IPS-15b (cell line): ENCODE measurements at regions not wholly inside any gene's neighbourhood (a gene's known extent, or its start where the extent isn't known, plus 50 kb on each side); places are given as distances from the start of the nearest gene placed in this dataset.

Experiments used
- H3K27me3 ChIP-seq: one replicate; pipeline ENCODE4 v1.6.1; 2013; ENCODE audit warnings: low read length; ENCODE audit not compliant: control insufficient read depth, insufficient read depth
- H3K36me3 ChIP-seq: one replicate; pipeline ENCODE4 v1.6.1; 2013; ENCODE audit warnings: low read length; ENCODE audit not compliant: control insufficient read depth, insufficient read depth
- H3K4me1 ChIP-seq: one replicate; pipeline ENCODE4 v1.6.1; 2013; ENCODE audit warnings: mild to moderate bottlenecking, low read length; ENCODE audit not compliant: control insufficient read depth, insufficient read depth
- H3K4me3 ChIP-seq: one replicate; pipeline ENCODE4 v1.5.1; 2013; ENCODE audit warnings: low read depth, low read length
- H3K9ac ChIP-seq: one replicate; pipeline ENCODE4 v1.6.1; 2013; ENCODE audit warnings: low read depth, mild to moderate bottlenecking, low read length
- H3K9me3 ChIP-seq: one replicate; pipeline ENCODE4 v1.6.1; 2013; ENCODE audit warnings: mild to moderate bottlenecking, low read length; ENCODE audit not compliant: control insufficient read depth, insufficient read depth

DNA sequence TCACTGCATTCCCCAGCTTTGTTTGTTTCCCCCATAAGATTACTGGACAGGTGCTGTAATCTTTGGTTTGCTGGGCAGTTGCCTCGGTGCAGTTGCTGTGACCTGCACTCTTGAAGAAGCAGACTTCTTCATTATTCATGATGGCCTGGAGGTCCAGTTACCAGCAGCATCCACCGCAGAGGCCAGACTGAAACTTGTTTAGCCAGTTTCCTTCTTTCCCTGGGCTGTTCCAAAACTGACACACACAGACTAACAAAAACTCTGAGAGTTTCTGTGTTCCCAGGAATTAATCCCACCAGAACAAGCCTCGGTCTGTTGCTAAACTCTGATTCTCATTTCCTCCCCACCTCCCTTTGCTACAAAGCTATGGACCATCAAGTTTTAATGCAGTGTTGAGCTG, 144.1 kb downstream of the QRSL1 start:
- Histone ChIP-seq H3K9me3 (peaks cover 3% of the 10 kb centered on the region), H3K4me1 (no peaks in the 10 kb centered on the region), H3K27me3 (no peaks in the 10 kb centered on the region), H3K9ac (no peak overlapping the region), H3K36me3 (no peaks in the 10 kb centered on the region), H3K4me3 (no peak overlapping the region)

DNA sequence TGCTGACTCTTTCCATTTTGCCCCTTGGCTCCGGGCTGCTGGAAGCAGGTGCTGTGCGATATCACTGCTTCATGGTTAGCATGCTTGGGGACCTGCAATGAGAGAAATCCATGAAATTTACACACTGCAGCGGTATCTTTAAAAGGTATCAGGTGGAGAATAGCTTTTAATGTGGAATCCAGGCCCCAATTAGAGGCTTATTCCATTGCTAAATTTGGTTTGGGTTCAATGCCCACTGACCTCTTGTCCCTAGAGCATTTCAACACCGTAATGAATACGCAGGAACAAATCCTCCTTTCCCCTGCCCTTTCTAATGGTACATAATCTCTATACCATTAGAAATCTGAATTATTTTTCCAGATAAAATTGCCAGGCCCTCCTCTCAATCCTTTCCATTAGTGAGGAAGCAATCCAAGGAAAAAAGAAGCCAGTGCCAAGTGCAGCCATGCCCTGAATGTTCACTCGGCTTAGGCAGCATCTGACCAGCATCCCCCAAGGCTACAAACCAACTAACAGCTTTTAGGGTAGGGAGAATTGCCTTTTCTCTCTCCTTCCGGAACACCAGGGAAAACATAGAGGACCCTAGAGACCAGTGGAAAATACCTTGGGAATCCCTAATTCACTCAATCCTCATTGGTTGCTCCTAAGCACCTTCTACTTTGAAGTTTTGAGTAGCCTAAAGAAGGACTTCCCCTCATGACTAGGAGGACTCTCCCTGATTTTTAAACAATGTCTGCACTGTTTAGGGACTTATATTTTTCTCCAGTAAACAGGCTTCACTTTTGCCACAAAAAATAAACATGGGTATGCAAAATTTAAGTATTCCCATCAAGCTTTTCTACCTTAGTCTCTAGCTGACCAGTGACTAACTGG, 143.1 kb downstream of the QRSL1 start:
- peaks cover 3% of the 10 kb centered on the region for H3K9me3 ChIP-seq
- no peaks in the 10 kb centered on the region for H3K4me1 ChIP-seq
- no peak overlapping the region for H3K9ac ChIP-seq
- no peaks in the 10 kb centered on the region for H3K27me3 ChIP-seq
- no peak overlapping the region for H3K4me3 ChIP-seq
- no peaks in the 10 kb centered on the region for H3K36me3 ChIP-seq

DNA sequence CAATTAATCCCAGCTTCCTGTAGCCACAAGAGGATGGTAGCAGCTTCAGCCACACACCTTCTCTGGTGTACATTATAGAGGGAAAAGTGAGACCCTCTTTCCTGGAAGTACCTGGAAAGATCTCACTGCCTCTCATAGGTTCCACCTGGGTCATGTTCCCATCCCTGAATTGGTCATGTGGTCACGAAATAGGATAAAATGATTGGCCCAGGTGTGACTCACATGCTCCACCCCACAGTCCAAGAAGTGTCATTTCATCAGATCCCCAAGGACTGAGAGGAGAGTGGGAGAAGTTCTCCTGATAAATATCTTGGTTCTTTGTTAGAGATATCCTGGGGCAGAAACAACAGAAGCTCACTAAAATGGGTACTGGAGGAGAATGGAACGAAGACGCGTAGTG, 142.4 kb downstream of the QRSL1 start:
- no peaks in the 10 kb centered on the region for H3K4me1 ChIP-seq
- H3K9ac ChIP-seq: no peak overlapping the region
- H3K36me3 ChIP-seq: no peaks in the 10 kb centered on the region
- H3K4me3 ChIP-seq: no peak overlapping the region
- no peaks in the 10 kb centered on the region for H3K27me3 ChIP-seq
- peaks cover 3% of the 10 kb centered on the region for H3K9me3 ChIP-seq

- Histone ChIP-seq H3K4me1 (no peaks in the 10 kb centered on the region), H3K27me3 (no peaks in the 10 kb centered on the region), H3K9ac (no peak overlapping the region), H3K9me3 (peaks cover 3% of the 10 kb centered on the region), H3K4me3 (no peak overlapping the region), H3K36me3 (no peaks in the 10 kb centered on the region)
Observed at GRCh38 chr6:106770663-106771062, 141.3 kb downstream of the QRSL1 start.

DNA sequence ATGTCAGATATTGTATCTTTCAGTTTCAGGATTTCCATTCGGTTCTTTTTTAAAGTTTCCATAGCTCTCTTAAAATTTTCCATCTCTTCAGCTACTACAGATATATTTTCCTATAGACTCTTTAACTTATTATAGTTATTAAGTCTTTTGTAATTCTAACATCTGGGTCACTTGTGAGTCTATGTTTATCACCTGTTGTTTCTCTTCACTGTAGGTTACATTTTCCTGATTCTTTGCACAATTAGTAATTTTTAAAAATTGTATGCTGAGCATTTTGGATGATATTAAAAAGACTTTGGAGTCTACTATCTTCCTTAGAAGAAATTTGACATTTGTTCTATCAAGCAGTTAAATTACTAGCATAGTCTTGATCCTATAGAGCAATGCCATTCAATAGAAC, 140.7 kb downstream of the QRSL1 start:
- Histone ChIP-seq H3K9ac (no peak overlapping the region), H3K36me3 (no peaks in the 10 kb centered on the region), H3K9me3 (peaks cover 3% of the 10 kb centered on the region), H3K27me3 (no peaks in the 10 kb centered on the region), H3K4me1 (no peaks in the 10 kb centered on the region), H3K4me3 (no peak overlapping the region)

- no peaks in the 10 kb centered on the region for H3K27me3 ChIP-seq
- no peak overlapping the region for H3K9ac ChIP-seq
- H3K36me3 ChIP-seq: no peaks in the 10 kb centered on the region
- H3K9me3 ChIP-seq: peaks cover 3% of the 10 kb centered on the region
- H3K4me3 ChIP-seq: no peak overlapping the region
- H3K4me1 ChIP-seq: no peaks in the 10 kb centered on the region
Observed at GRCh38 chr6:106767271-106767670, 137.9 kb downstream of the QRSL1 start.

- Histone ChIP-seq H3K4me3 (no peak overlapping the region), H3K9ac (no peak overlapping the region), H3K9me3 (peaks cover 3% of the 10 kb centered on the region), H3K36me3 (no peaks in the 10 kb centered on the region), H3K4me1 (no peaks in the 10 kb centered on the region), H3K27me3 (no peaks in the 10 kb centered on the region)
Observed at GRCh38 chr6:106766201-106766600, 136.8 kb downstream of the QRSL1 start.

- Histone ChIP-seq H3K4me3 (no peak overlapping the region), H3K36me3 (no peaks in the 10 kb centered on the region), H3K9ac (no peak overlapping the region), H3K9me3 (peaks cover 3% of the 10 kb centered on the region), H3K27me3 (no peaks in the 10 kb centered on the region), H3K4me1 (no peaks in the 10 kb centered on the region)
Observed at GRCh38 chr6:106765496-106765895, 136.1 kb downstream of the QRSL1 start.

- Histone ChIP-seq H3K27me3 (no peaks in the 10 kb centered on the region), H3K4me1 (no peaks in the 10 kb centered on the region), H3K4me3 (no peak overlapping the region), H3K9me3 (peaks cover 3% of the 10 kb centered on the region), H3K9ac (no peak overlapping the region), H3K36me3 (no peaks in the 10 kb centered on the region)
Observed at GRCh38 chr6:106764353-106764980, 135.1 kb downstream of the QRSL1 start.

DNA sequence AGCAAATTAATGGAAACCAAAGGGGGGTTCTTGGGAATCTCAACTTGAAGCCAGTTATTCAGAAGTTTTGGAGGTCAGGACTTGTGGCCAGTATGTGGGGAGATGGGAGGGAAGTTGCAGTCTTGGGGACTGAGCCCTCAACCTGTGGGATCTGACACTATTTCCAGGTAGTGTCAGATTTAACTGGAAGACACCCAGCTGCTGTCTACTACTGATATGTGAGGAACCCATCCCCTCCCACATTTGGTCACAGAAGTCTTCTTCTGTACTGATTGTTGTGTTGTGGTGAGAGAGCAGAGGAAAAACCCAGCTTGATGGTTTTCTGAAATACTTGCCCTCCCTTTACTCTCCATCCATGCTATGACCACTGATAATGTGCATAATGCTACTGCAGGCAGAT, 134.0 kb downstream of the QRSL1 start:
- Histone ChIP-seq H3K4me3 (no peak overlapping the region), H3K36me3 (no peaks in the 10 kb centered on the region), H3K27me3 (no peaks in the 10 kb centered on the region), H3K9ac (no peak overlapping the region), H3K9me3 (no peaks in the 10 kb centered on the region), H3K4me1 (no peaks in the 10 kb centered on the region)

GRCh38 chr6:106761160-106761559, 131.8 kb downstream of the QRSL1 start:
- Histone ChIP-seq H3K9me3 (no peaks in the 10 kb centered on the region), H3K4me1 (no peaks in the 10 kb centered on the region), H3K36me3 (no peaks in the 10 kb centered on the region), H3K9ac (no peak overlapping the region), H3K4me3 (no peak overlapping the region), H3K27me3 (no peaks in the 10 kb centered on the region)

GRCh38 chr6:106759112-106759511, 129.7 kb downstream of the QRSL1 start:
- no peaks in the 10 kb centered on the region for H3K27me3 ChIP-seq
- no peak overlapping the region for H3K9ac ChIP-seq
- no peaks in the 10 kb centered on the region for H3K9me3 ChIP-seq
- no peak overlapping the region for H3K4me3 ChIP-seq
- no peaks in the 10 kb centered on the region for H3K4me1 ChIP-seq
- no peaks in the 10 kb centered on the region for H3K36me3 ChIP-seq
